LNCaP clone FGC (cell line): ENCODE measurements at regions not wholly inside any gene's neighbourhood (a gene's known extent, or its start where the extent isn't known, plus 50 kb on each side); places are given as distances from the start of the nearest gene placed in this dataset.

ENCODE experiments used
- DNase-seq: peaks from one replicate; pipeline ENCODE4 v3.0.0-alpha.2; 2011; ENCODE audit warnings: low read depth
- H3K4me3 ChIP-seq: 2 replicates; pipeline ENCODE4 v1.5.1; 2011; ENCODE audit warnings: mild to moderate bottlenecking, low read depth, low read length, control low read depth
- TF ChIP-seq, protein P1 (sequence below): IDR thresholded peaks from 2 replicates; pipeline ENCODE4 v1.5.1; 2012; ENCODE audit warnings: mild to moderate bottlenecking; ENCODE audit not compliant: control insufficient read depth, insufficient read depth; ENCODE audit errors: extremely low read depth

DNA sequence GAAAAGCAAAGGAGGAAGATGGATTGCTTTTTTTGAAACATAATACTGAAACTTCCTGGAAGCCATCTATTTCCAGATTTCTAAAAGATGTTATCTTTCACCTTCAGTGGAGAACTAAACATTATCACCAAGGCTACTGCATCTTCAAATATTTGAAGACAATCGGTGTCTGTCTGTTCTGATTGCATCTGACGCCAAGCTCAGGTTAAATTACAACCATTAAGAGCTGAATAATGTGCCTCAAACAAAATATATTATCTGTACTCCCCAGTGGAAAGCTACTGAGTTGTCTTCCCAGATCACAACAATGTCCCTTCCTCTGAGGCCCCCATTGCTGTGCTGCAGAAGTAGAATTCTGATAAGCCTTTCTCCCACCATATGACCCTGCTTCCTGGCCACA is 342.3 kb downstream of the PLK2 start:
- DNase-seq, result no peak
- no peak overlapping the region for H3K4me3 ChIP-seq
- TF ChIP-seq, protein P1, sequence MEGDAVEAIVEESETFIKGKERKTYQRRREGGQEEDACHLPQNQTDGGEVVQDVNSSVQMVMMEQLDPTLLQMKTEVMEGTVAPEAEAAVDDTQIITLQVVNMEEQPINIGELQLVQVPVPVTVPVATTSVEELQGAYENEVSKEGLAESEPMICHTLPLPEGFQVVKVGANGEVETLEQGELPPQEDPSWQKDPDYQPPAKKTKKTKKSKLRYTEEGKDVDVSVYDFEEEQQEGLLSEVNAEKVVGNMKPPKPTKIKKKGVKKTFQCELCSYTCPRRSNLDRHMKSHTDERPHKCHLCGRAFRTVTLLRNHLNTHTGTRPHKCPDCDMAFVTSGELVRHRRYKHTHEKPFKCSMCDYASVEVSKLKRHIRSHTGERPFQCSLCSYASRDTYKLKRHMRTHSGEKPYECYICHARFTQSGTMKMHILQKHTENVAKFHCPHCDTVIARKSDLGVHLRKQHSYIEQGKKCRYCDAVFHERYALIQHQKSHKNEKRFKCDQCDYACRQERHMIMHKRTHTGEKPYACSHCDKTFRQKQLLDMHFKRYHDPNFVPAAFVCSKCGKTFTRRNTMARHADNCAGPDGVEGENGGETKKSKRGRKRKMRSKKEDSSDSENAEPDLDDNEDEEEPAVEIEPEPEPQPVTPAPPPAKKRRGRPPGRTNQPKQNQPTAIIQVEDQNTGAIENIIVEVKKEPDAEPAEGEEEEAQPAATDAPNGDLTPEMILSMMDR, result no peak

DNA sequence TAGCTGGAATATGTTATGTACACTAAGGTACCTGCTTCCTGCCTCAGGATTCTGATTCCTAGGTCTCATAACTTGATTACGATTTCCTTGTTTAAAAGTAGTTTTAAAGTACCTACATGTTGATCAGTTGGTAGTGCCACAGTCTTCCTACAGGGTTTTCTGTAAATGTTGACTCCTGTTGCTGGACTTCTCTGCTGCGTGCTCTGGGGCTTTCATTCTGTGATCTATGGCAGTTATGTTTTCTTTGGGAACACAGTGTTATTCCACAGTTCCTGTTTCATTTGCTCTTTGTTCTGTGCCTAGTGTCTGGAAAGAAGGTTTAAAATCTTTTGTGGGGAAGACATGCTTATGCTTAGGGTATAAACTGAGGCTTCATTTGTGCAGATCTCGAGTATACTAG is 343.5 kb downstream of the PLK2 start:
- TF ChIP-seq, protein P1, result no peak
- H3K4me3 ChIP-seq, result no peak overlapping the region
- DNase-seq, result no peak

DNA sequence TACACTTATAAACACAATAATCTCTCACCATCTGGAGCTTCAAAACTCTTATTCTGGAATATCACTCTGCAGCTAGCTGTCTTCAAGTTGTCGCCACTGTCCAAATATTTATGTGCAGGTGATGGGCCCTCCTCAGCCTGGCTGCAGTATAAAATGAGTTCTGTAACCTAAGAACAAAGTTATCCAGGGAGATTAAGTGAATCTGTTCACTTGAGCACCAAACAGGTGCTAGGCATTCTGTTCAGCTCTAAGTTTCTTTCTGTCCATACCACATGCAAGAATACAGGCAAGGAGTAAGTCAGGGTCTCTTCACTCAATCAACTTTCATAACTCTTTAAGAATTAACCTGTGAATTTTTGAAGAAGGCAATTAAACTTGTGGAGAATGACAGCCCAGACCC is 344.1 kb downstream of the PLK2 start:
- no peak for DNase-seq
- TF ChIP-seq, protein P1, result no peak
- H3K4me3 ChIP-seq, result no peak overlapping the region

DNA sequence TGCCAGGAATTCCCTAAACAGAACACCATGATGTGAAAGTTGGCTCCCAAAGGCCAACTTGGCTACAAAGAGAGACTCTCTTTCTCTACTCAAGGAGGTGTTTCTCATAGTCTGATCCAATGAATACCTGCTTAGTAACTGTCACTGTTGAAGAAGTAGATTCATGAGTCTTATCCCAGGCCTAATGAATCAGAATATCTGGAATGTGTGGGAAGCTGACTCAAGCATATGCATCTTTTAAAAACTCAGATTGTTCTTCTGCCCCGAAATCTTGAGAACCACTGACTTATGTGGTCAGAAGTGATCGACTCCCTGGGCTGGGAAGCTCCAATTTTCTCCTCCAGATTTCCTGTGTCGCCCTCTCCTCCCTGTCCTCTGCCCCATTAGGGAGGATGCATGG is 345.6 kb downstream of the PLK2 start:
- H3K4me3 ChIP-seq, result no peak overlapping the region
- TF ChIP-seq, protein P1, result no peak
- no peak for DNase-seq

DNA sequence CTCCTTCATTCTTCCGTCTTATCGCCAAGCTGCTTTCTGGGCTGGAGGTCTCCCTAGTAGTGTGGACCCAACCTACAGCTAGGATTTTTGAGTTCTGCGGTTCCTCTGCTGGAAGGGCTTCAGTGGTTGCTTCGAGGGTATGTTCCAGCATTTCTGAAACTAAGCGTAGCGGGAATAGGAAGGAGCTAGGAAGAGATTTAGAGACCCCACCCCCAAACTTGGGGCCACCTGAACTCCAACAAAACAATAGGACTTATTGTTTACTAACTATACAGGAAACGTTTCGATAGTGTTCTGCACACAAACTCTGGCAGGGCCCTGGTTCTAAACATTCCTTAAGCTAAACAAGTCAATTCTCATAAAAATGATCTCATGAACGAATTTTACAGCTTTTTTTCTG is 346.7 kb downstream of the PLK2 start:
- TF ChIP-seq, protein P1, result no peak
- DNase-seq, result no peak

DNA sequence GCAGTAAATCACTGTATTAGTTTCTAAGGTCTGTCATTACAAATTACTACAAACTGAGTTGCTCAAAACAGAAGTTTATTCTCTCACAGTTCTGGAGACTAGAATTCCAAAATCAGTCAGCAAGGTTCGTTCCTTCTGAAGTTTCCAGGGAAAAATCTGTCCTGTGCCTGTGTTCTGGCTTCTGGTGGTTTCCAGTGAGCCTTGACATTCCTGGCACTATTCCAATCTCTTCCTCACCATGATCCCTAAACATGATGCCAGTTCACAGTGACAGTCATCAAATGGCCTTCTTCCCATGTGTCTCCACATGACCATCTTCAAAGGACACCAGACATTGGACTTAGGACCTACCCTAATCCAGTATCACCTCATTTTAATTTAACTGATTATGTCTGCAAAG is 351.4 kb downstream of the PLK2 start:
- DNase-seq, result no peak
- no peak overlapping the region for H3K4me3 ChIP-seq
- TF ChIP-seq, protein P1, result no peak

More for the DNA sequence above, 346.7 kb downstream of the PLK2 start:
- H3K4me3 ChIP-seq, result no peak overlapping the region

DNA sequence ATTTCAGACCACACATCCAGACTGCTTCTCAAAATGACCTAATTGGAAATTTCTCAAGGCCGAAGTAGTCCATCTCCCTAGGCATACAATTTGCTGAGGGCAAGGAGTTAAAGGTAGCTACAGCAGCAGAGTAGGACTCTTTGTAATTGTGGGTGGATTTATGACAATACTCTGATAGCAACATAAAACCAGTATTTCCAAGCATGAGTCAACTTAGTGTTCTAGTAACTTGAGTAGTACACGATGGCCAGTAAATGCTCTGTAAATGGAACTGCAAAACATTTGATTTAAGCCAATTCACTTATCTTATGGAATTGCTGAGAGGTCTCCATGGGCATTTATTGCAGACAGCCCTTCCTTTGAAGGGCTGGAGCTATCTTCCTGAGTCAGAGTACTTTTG is 352.2 kb downstream of the PLK2 start:
- TF ChIP-seq, protein P1, result no peak
- H3K4me3 ChIP-seq, result no peak overlapping the region
- no peak for DNase-seq
